ENCODE measurements at regions not wholly inside any gene's neighbourhood (a gene's known extent, or its start where the extent isn't known, plus 50 kb on each side); places are given as distances from the start of the nearest gene placed in this dataset.
"Not testable (repeated sequence)": the region's sequence is repeated elsewhere in the genome, so short reads cannot be mapped to it uniquely, and the experiment has no call there.

DNA sequence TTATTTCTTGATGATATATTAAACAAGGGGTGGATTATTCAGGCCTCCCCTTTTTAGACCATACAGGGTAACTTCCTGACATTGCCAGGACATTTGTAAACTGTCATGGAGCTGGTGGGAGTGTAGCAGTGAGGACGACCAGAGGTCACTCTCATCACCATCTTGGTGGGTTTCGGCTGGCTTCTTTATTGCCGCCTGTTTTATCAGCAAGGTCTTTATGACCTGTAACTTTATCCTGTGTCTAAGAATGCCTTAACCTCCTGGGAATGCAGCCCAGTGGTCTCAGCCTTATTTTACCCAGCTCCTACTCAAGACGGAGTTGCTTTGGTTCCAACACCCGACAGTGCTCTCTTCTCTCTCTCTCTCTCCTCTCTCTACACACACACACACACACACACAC lies 221.9 kb downstream of the C16orf95 start:
- no peak for DNase-seq (ENCODE audit: low read depth in 2 of 2)

DNA sequence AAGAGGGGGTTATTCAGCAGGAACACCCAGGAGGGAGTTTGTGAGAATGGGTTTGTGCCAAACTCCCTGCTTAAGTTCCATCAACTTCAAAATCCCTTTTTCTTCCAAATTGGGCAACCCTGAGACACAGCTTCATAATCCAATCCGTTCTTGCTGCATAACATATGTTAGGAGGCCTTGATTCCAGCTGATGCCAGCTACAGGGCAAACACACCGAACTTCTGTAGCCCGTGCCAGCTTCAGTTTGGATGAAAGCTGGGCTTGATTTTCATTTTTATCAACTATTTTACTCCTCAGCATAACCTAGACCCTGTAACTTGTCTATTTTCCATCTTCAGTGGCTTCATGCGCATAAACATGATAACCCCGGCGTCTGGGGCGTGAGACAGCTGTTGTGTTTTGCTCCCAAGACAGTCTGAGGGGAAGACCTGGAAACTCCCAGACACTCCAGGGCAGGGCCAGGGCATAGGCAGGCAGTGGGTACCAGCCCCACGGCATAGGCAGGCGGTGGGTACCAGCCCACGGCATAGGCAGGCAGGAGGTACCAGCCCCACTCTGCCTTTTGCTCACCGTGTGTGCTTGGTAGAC lies 220.4 kb downstream of the C16orf95 start:
- no peak for DNase-seq (ENCODE audit: low read depth in 2 of 2)

DNA sequence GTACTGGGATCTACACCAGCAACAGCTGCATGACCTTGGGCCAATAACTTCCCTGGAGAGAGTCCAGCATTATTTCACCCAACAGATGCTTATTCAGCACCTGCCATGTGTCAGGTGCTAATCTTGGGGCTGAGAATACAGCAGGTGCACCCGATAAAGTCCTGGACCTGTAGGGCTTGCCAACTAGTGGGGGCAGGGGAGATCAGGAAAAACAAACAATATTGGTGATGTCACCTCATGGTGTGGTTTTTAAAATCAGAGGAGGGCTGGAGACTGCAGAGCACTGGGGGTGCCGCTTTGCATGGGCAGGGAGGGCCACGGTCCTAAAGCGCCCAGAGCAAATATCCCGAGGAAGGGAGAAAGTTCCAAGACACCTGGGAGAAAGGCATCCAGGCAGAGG lies 218.8 kb downstream of the C16orf95 start:
- DNase-seq (ENCODE audit: low read depth in 2 of 2) = no peak

DNA sequence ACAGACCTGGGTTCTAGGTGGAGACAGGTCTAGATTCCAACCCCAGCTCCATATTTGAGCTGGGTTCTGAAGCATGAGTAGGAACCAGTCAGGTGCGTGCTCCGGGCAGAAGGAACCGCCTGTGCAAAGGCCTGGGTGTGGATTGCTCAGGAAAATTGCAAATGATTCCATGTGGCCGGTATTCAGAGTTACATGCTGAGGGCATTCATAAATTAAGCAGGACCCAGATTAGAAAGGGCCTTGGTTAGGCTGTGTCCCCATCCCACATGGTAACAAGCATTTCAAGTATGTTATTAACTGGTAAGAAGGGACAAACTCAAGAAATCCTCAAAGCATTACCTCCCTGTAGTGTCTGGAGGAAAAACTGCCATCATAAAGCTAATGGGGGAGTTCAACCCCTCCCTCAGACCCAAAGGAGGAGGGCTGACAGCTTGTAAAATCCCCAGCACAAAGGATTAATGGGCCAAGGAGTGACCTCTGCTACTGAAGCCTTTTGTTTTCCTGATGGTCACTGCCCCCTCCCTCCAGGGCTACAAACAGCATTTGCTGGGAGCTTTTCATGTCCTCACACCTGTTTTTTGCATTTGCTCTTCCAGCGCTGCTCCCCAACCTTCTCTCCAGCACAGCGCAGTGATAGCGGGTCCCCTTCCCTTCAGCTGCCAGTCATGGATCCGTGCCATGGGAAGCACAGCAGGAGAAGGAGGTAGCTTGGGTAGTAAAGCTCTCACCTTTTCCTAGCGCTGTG lies 218.0 kb downstream of the C16orf95 start:
- DNase-seq (ENCODE audit: low read depth in 2 of 2) = no peak

DNA sequence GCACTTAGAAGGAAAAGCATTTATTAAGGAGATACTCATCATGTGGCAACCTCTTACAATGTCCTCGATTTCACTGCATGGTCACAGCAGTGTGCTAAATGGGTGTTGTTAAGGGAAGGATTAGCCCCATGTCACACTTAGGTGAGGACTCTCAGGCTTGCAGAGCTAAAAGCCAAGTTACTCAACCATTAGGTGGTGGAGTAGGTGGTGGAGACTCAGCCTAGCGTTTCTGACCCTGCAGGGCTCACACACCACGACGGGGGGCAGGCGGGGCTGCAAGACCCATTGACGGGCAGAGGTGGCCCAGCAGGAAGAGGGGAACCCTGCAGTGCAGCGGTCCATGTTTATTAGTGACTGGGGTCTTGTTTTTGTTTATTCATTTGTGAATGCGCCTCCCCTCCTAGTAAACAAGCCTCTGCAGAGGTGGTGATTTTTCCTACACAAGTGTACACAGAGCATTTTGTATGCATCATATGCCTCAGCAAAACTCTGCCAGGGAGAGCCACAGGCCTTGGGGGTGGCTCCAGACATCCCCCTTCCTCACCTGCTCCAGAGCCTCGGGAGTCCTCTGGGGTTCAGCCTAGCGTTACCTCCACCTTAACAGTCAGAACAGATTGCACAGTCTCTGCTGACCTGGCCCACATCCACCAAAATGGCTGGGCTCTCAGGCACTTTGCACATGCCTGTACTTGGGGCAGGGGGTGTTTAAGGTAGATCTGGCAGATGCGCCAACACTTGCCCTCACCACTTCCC lies 216.7 kb downstream of the C16orf95 start:
- no peak for DNase-seq (ENCODE audit: low read depth in 2 of 2)

DNA sequence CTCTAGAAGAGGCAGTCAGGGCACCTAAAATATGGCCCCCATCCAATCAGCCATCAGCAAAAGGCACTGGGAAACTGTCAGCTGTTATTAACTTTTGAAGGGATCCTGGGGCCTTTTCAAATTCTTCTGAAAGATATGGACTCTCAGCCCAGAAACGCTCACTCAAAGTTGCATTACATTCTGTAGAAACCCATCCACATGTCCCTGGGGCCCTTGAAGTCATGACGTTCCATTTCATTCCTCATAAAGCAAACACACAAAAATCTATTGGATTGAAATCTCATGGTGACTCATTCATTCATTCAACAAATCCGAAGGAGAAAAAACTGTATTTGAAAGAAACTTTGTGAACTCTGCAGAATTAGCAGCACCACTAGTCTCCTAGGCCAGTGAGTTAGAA lies 215.3 kb downstream of the C16orf95 start:
- DNase-seq (ENCODE audit: low read depth in 2 of 2) = no peak

DNA sequence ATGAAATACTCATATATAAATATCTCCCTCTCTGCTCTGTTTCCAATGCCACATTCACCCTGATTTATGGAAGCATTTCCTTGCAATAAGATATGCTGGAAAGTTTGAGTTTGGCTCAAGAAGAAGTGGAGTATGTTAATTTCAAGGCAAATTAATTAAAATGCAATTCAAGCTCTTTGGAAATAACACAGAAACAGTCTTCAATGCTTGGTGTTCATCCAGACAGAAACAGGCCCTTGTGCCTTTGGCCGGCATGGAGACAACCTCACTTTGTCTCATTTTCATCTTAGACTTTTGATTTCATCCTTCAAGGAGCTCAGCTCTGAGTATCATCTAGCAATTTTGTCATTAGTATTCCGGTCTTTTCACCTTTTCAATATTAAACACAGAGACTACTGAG lies 210.0 kb downstream of the C16orf95 start:
- DNase-seq (ENCODE audit: low read depth in 2 of 2) = no peak

DNA sequence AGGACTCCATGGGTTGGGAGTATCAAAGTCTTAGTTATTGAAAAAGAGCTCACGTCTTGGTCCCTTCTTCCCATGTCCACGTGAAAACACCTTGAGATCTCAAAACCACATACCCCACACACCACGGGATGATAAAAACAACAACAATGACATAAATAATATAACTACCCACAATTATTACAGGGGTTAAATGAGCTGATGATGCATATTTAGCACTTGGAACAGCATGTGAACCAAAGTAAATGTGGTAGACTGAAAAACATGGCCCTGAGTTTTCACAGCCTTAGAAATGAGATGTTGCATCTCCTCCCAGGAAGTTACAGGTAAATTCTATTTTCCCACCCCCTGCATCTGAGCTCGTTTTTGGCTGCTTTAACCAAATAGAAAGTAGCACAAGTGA lies 208.9 kb downstream of the C16orf95 start:
- no peak for DNase-seq (ENCODE audit: low read depth in 2 of 2)

DNA sequence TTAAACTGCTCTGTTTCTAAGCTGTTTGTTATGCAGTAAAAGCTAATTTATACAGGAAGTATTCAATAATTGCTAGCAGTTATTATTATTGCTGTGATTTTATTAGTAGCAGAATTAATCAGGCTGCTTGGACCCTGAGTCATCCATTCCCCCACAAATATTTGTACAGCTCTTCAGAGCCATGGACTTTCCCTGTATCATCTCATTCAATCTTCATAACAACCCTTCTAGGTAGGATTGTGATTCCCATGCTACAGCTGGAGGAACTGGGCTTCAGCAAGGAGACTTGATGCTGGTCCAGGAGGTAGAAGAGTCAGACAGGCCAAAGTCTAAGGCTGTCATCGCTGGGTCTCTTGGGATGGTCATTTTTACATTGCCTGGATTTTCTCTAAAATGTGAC lies 208.3 kb downstream of the C16orf95 start:
- no peak for DNase-seq (ENCODE audit: low read depth in 2 of 2)

DNA sequence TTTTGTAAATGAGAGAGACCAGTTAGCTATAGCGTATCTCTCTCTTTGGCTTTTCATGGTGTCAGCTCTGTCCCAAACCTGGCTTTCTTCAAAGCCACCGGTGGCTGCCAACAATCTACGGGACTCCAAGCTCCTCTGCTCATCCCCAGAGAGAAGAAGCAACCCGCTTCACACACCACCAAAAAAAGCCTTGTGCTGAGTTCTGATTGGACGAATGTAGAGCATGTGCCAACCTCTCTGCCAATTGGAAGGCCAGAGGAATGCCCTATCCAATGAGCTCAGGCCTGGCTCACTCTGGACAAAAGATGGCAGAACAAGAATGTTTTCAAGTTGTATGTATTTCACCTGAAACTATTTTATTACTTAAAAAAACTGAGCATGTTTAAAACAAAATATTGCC lies 202.4 kb downstream of the C16orf95 start:
- no peak for DNase-seq (ENCODE audit: low read depth in 2 of 2)

DNA sequence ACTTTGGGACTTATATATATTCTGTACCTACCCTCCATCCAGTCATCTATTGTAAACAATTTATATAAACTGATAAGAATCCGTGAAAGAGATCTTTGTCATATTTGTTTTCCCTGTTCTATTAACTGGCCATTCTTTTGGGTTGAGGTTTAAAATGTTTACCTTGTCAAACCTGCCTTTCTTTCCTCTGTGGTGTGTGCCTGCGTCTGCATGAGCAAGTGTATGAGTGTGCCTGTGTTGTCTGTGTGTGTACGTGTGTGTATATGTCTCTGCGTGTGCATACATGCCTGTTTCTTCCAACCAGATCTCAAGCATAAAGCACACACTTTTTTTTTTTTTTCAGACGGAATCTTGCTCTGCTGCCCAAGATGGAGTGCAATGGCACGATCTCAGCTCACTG lies 201.5 kb downstream of the C16orf95 start:
- no peak for DNase-seq (ENCODE audit: low read depth in 2 of 2)

DNA sequence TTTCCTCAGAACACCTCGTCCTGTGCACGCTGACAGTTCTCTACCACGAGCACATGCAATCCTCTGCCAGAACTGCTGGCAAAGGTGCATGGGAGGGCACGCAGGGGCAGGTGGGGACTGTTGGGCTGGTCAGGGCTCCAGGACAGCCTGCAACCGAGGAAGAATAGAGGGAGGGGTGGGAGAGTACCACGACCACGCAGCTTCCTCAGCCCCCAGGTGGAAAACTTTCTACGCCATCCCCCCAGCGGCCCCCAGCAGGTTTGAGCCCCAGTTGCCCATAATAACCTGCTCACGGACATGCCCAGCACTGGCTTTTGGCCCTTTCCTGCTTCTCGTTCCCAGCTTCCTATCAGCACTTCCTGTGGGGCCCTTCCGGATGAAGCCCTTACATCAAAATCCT lies 199.3 kb downstream of the C16orf95 start:
- no peak for DNase-seq (ENCODE audit: low read depth in 2 of 2)

DNA sequence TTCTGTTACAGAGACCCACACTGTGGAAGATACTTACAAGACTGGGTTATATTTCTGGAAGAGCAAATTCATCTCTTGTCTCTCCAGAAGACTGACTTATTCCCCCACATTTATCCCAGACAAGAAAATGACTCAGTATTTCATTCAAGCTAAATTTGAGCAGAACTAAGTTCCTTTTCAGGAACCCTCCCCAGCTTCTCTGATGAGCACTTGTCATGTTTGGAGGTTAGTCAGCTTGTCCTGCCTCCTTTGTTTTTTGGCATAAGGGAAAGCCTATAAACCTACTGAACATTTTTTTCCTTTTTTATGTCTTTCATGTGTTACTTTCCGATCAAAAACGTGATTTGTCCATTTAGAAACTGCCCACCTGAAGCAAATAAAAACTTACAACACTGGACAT lies 198.0 kb downstream of the C16orf95 start:
- no peak for DNase-seq (ENCODE audit: low read depth in 2 of 2)

DNA sequence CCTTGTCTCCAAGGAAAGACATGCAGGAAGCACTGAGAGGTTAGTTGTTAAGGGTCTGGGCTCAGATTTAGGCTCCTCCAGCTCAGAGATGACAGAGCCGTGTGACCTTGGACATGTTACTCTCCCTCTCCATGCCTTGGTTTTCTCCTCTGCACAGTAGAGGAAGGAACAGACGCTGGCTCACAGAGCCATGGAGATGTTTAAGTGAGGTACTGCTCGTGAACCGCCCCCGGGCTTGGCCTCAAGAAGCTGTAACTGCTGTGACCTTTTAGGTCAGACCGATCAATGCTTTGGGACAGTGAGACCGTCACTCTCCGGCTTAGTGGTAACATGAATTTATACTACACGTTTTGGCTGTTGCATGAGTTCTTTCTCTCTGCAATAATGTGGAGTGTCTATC lies 197.4 kb downstream of the C16orf95 start:
- no peak for DNase-seq (ENCODE audit: low read depth in 2 of 2)

DNA sequence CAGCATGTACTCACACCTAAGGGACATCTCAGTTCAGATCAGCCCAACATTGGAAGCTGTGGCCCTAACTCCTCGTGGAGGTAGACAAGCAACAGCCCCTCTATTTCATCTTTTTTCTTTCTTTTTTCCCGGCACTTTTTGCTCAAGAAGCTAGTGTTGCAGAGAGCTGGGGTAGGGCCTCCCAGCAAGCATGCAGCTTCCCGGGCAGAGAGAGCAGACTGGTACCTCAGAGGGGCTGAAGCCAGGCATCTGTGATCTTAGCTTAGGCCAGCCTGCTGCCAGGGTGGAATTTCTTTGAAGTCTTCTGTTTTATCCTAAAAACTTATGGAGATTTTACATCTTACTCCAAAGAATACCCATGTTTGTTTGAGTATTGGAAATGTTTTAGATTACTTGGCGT lies 195.4 kb downstream of the C16orf95 start:
- no peak for DNase-seq (ENCODE audit: low read depth in 2 of 2)

DNA sequence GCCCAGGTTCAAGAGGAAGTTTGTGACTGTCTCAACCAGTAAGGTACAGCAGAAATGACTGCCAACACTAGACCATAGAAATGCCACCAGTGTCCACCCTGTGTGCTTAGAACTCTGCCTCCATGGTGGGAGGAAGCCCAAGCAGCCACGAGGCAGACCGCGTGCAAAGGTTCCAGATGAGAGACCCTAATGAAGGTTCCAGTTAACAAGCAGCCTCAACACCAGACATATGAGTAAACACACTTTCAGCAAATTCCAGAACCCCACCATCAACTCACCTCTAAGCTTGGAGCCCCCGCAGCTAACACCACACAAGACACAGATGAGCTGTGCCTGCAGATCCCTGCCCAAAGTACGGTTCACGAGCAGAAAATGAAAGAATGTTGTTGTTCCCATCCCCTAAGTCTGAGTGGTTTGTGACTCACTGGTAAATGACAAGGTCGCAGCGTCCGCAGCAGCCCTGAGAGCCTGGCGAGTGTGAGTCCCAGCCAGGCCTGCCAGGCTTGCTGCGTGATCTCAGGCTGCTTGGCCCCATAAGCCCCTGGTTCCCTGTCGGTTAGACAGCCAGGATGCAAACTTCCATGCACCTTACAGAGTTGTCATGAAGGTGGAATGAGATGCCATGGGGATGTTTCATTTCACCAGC lies 193.7 kb downstream of the C16orf95 start:
- DNase-seq (ENCODE audit: low read depth in 2 of 2) = no peak

DNA sequence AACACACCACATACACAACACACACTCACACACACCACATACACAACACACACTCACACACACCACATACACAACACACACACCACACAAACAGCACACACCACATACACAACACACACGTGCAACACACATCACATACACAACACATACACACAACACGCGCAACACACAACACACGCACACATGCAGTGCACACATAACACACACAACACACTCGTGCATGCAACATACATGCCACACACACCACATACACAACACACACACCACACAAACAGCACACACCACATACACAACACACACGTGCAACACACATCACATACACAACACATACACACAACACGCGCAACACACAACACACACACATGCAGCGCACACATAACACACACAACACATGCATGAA lies 192.8 kb downstream of the C16orf95 start:
- DNase-seq (ENCODE audit: low read depth in 2 of 2) = not testable (repeated sequence)

DNA sequence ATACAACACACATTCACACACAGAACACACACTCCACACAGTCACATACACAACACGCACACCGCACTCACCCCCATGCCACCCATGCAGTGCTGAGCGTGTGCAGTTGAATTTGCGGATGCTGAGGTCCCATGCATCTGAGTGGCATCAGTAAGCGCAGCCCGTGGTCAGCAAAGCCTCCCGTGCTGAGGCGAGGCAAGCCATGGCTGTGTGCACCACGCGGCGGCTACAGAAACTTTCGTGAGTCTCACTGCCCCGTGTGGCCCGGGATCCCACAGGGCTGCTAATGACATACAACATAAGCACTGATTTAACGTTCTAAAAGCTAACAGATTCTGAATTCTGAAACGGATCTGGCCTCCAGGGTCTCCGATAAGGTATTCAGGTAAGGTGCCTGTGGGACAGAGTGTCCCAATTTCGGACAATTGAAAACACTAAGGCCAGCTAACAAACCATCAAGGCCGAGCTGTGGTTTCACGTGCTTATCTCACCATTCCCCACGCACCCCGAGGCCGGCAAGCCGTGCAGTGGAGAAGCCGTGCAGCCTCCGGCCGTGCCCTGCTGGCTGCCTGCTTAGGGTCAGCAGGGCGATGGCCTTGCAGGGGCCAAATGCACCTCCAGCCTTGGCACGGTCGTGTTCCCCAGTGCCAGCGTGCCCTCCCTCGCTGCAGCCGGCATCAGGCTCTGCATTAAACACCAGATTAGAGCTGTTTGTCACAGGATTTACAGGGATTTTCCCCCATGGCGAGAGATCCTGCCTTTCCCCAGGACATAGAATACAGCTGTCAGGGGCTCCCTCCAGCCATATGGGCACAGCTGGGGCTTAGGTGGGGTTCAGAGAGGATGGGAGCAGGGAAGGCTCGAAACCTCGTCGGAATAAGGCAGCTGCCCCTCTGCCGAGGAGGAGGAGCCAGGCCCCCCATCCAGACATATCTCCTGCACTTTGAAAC lies 191.7 kb downstream of the C16orf95 start:
- no peak for DNase-seq (ENCODE audit: low read depth in 2 of 2)

DNA sequence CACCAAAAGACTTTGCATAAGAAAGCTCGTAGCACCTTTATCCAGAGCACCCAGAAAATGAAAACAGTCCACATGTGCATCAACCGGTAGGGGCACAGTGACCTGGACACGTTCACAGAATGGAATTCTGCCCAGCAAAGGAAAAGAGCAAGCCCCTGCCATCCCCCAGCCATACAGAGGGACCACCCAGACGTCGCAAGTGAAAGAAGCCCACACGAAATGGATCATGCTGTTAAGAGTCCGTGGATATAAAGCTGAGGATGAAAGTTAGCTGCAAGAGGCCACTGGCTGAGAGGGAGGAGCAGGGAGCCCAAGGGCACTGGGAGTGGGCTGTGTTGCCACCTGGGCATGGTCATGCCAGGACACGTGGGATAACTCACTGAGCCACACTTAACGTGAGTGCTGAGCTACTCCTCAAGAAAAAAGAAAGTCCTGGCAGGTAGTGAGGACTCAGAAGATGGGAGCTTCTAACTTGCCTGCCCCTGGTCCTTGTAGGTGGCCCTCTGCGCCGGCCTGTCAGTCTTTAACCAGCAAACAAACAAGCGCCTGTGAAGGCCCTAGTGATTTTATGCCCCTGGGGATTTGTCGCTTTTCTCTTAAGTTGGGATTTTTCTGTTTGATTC lies 190.7 kb downstream of the C16orf95 start:
- no peak for DNase-seq (ENCODE audit: low read depth in 2 of 2)

DNA sequence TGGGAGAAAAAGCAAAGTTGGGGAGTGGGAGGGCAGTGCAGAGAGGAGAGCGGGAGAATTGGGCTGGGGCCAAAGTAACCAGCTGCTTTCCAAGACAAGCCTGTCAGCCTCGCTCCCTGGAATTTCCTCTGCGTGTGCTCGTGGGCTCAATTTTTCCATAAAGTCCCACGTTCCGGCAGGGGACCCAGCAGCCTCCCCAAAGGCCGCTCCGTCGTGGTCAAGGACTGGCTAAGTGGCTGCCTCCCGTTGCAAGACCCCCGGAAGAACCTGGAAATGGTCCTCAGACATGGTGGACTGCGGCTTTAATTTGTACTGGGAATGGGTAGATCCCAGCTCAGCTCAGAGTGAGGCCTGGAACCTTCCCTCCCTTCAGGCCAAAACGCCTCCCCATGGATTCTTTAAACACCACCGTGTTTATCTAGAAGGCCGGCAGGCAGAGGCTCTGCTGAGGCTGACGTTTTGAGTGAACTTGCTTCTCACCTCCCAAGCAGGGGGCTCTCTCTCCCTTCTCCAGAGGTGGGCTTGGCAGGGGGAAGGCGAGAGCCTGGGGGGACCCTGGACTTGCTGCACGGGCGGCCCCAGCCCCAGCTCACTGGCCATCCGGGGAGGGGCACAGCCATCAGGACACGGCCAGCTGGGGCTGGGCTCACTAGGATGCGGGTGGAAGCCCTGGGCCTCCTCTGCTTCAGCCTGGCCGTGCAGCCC lies 190.0 kb downstream of the C16orf95 start:
- DNase-seq (ENCODE audit: low read depth in 2 of 2) = no peak

Data from stimulated activated CD4-positive, alpha-beta T cell treated with anti-CD3 and anti-CD28 coated beads, Interleukin-4, amount 100 ng/mL, for 48 hours (primary cell).